B cell (primary cell): ENCODE measurements at regions not wholly inside any gene's neighbourhood (a gene's known extent, or its start where the extent isn't known, plus 50 kb on each side); places are given as distances from the start of the nearest gene placed in this dataset.

Experiments
- CTCF ChIP-seq: fragments of 200-600 bp; IDR thresholded peaks from one replicate; pipeline ENCODE4 v1.8.0; 2022; ENCODE audit warnings: antibody characterized with exemption, mild to moderate bottlenecking
- EZH2 ChIP-seq: IDR thresholded peaks from 2 replicates; pipeline ENCODE4 v1.6.1; 2012; ENCODE audit warnings: borderline replicate concordance, low read depth, mild to moderate bottlenecking, moderate library complexity, low read length; ENCODE audit not compliant: insufficient read depth, poor library complexity, severe bottlenecking

- no peak for TF ChIP-seq CTCF
- no peak for TF ChIP-seq EZH2
Observed at GRCh38 chr4:53889326-53890055, 174.9 kb downstream of the CHIC2 start.
